ENCODE measurements at regions not wholly inside any gene's neighbourhood (a gene's known extent, or its start where the extent isn't known, plus 50 kb on each side); places are given as distances from the start of the nearest gene placed in this dataset.

DNA sequence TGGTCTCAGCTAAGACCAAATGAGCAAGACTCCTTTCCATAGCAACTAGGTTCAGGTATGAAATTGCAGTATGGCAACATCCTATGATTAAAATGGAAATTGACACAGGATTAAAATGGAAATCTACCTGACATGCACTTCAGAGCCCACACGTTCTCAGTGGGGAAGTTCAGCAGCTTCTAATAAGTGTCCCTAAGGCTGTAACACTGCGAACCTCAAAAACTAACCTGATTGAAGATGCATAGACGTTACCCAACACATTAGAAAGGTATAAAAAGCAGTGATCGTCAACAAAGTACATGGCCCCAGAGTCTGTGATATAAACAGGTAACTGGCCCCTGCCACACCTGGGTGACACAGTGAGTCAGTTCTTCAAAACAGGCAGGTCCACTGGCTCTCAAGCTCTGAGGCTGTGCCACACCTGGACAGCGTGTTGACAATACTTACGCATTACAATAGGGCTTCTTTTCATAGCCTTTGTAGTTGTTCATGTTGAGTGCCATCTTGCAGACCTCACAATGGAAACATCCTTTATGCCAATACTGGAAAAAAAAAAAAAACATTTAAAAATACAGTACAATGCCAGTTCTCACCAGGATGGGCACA is 274.9 kb upstream of the NEBL start:
- TF ChIP-seq, protein P1, sequence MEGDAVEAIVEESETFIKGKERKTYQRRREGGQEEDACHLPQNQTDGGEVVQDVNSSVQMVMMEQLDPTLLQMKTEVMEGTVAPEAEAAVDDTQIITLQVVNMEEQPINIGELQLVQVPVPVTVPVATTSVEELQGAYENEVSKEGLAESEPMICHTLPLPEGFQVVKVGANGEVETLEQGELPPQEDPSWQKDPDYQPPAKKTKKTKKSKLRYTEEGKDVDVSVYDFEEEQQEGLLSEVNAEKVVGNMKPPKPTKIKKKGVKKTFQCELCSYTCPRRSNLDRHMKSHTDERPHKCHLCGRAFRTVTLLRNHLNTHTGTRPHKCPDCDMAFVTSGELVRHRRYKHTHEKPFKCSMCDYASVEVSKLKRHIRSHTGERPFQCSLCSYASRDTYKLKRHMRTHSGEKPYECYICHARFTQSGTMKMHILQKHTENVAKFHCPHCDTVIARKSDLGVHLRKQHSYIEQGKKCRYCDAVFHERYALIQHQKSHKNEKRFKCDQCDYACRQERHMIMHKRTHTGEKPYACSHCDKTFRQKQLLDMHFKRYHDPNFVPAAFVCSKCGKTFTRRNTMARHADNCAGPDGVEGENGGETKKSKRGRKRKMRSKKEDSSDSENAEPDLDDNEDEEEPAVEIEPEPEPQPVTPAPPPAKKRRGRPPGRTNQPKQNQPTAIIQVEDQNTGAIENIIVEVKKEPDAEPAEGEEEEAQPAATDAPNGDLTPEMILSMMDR (IDR thresholded peaks at IDR 0.05) = no peak
- TF ChIP-seq POLR2A (IDR thresholded peaks at IDR 0.05) = peak in 1 of 4 donors; percentile 8
- TF ChIP-seq POLR2AphosphoS5 (IDR thresholded peaks at IDR 0.05) = no peak
